Panc1 (cell line): ENCODE measurements at regions not wholly inside any gene's neighbourhood (a gene's known extent, or its start where the extent isn't known, plus 50 kb on each side); places are given as distances from the start of the nearest gene placed in this dataset.

Source experiments
- ATAC-seq: fragments of 200-7000 bp; cut with Tn5 transposase; 2 replicates; pipeline ENCODE4 v1.9.1; 2020; ENCODE audit warnings: mild to moderate bottlenecking, moderate library complexity
- BruUV-seq: library from RNA; stranded (reverse); fragments of 400-500 nt; replicated peaks from 2 replicates; lab custom pipeline; 2021; lab: Mats Ljungman, UMichigan
- CTCF ChIA-PET: fragments of 300-600 bp; sonication (Branson Sonifier 250); formaldehyde crosslinking; loops from one replicate; lab custom pipeline; 2022; ENCODE audit warnings: antibody characterized with exemption; lab: Charles Lee
- POLR2A ChIA-PET: fragments of 300-600 bp; sonication (Branson Sonifier 250); formaldehyde crosslinking; loops from one replicate; lab custom pipeline; 2022; ENCODE audit warnings: antibody characterized with exemption; lab: Charles Lee
- DNase-seq: peaks from one replicate; pipeline ENCODE4 v3.0.0-alpha.2; 2010; ENCODE audit warnings: low read depth, low spot score
- H3K27ac ChIP-seq: 2 replicates; pipeline ENCODE4 v1.5.1; 2011; ENCODE audit warnings: mild to moderate bottlenecking, low read length, inconsistent platforms
- H3K27me3 ChIP-seq: fragments of 200-500 bp; sonication (Bioruptor generic); 2 replicates; pipeline ENCODE4 v1.6.0; 2014; ENCODE audit warnings: low read length, inconsistent platforms; ENCODE audit not compliant: control insufficient read depth, insufficient read depth
- H3K36me3 ChIP-seq: fragments of 200-500 bp; sonication (Bioruptor generic); 2 replicates; pipeline ENCODE4 v1.5.1; 2014; ENCODE audit warnings: inconsistent platforms, mild to moderate bottlenecking, low read length, moderate library complexity; ENCODE audit not compliant: control insufficient read depth, insufficient read depth
- H3K4me1 ChIP-seq: 2 replicates; pipeline ENCODE4 v1.5.1; 2011; ENCODE audit warnings: inconsistent platforms, mild to moderate bottlenecking, low read length, moderate library complexity; ENCODE audit not compliant: control insufficient read depth, insufficient read depth
- H3K4me3 ChIP-seq, 2 experiments: 2 replicates each; pipeline ENCODE4 v1.5.1; 2011 to 2012; ENCODE audit warnings: low read depth in 2 of 2, low read length in 2 of 2, mild to moderate bottlenecking in 2 of 2, inconsistent platforms in 1 of 2, moderate library complexity in 1 of 2
- H3K9me3 ChIP-seq: fragments of 200-500 bp; sonication (Bioruptor generic); 2 replicates; pipeline ENCODE4 v1.5.1; 2014; ENCODE audit warnings: low read depth, mild to moderate bottlenecking, inconsistent platforms, low read length, moderate library complexity; ENCODE audit not compliant: control insufficient read depth, insufficient read depth
- CTCF ChIP-seq: fragments of 450-650 bp; IDR thresholded peaks from 2 replicates; pipeline ENCODE4 v1.5.1; 2017; ENCODE audit warnings: mild to moderate bottlenecking
- POLR2AphosphoS5 ChIP-seq: IDR thresholded peaks from 2 replicates; pipeline ENCODE4 v1.6.1; 2012; ENCODE audit warnings: mild to moderate bottlenecking, low read depth, low read length, moderate library complexity
- REST ChIP-seq, 2 experiments: IDR thresholded peaks; 2 replicates each; pipeline ENCODE4 v1.6.1; 2011 to 2012; ENCODE audit warnings: low read depth in 2 of 2, control low read depth in 1 of 2, low read length in 1 of 2, mild to moderate bottlenecking in 1 of 2, moderate library complexity in 1 of 2; ENCODE audit not compliant: insufficient read depth in 1 of 2
- SIN3A ChIP-seq: IDR thresholded peaks from 2 replicates; pipeline ENCODE4 v1.6.1; 2012; ENCODE audit warnings: low read depth, mild to moderate bottlenecking, low read length, moderate library complexity, borderline replicate concordance; ENCODE audit not compliant: insufficient read depth
- TCF7L2 ChIP-seq: IDR thresholded peaks from 2 replicates; pipeline ENCODE4 v1.6.1; 2011; ENCODE audit warnings: mild to moderate bottlenecking, low read depth, low read length, inconsistent platforms
- in situ Hi-C: cut with HindIII; loops from 2 replicates; pipeline ENCODE4 v1.10.0; 2016; ENCODE audit warnings: low sequenced_read_pairs, low pct_unique_long_range_greater_than_20kb
- intact Hi-C: fragments of 100-400 bp; cut with micrococcal nuclease; formaldehyde crosslinking; loops from one replicate; pipeline ENCODE4 v1.10.0; 2022; ENCODE audit not compliant: unreplicated experiment

- in situ Hi-C loops: no loop called here
These were observed 144.7 kb downstream of the ERMARD start for GRCh38 chr6:169895926-169896761.

GRCh38 chr6:169895000-169895759, 143.8 kb downstream of the ERMARD start:
- ATAC-seq (no peak), DNase-seq (no peak)
- no peaks in the 10 kb centered on the region for H3K9me3 ChIP-seq
- no peak overlapping the region for H3K4me3 ChIP-seq
- intact Hi-C loops (no loop called here), in situ Hi-C loops (no loop called here)
- no peak overlapping the region for H3K27ac ChIP-seq
- no peaks in the 10 kb centered on the region; the same call in 1 of the 2 replicates for H3K4me1 ChIP-seq
- peaks cover 10% of the 10 kb centered on the region; the same call in 1 of the 2 replicates for H3K27me3 ChIP-seq
- TF ChIP-seq SIN3A: no peak
- no peak for TF ChIP-seq POLR2AphosphoS5
- TF ChIP-seq CTCF: no peak
- TF ChIP-seq TCF7L2: no peak
- TF ChIP-seq REST (IDR thresholded peaks at IDR 0.05; ENCODE audit: insufficient read depth in 1 of 2, low read depth in 2 of 2, low read length in 1 of 2): no peak
- H3K36me3 ChIP-seq: no peaks in the 10 kb centered on the region
- ChIA-PET POLR2A (no interaction called here), CTCF (no interaction called here)
- BruUV-seq: no TSS peak

More at GRCh38 chr6:169895926-169896761, 144.7 kb downstream of the ERMARD start:
- Histone ChIP-seq H3K27ac (no peak overlapping the region), H3K27me3 (peaks cover 3% of the 10 kb centered on the region; the same call in 1 of the 2 replicates), H3K9me3 (no peaks in the 10 kb centered on the region), H3K4me1 (no peaks in the 10 kb centered on the region; the same call in 1 of the 2 replicates), H3K36me3 (no peaks in the 10 kb centered on the region), H3K4me3 (no peak overlapping the region)
- TF ChIP-seq REST (IDR thresholded peaks at IDR 0.05; ENCODE audit: insufficient read depth in 1 of 2, low read depth in 2 of 2, low read length in 1 of 2) (no peak), SIN3A (no peak)
- ATAC-seq (no peak), DNase-seq (no peak)
- CTCF ChIA-PET: no interaction called here
- no TSS peak for BruUV-seq
- POLR2A ChIA-PET: no interaction called here
- intact Hi-C loops: no loop called here
